GM12892 (cell line): ENCODE measurements at regions not wholly inside any gene's neighbourhood (a gene's known extent, or its start where the extent isn't known, plus 50 kb on each side); places are given as distances from the start of the nearest gene placed in this dataset.

Experiments
- DNase-seq: peaks from one replicate; pipeline ENCODE4 v3.0.0; 2011; ENCODE audit not compliant: insufficient read length
- FAIRE-seq: peaks from 2 replicates; lab custom pipeline; 2011; peaks lifted over from hg19 to GRCh38; lab: Jason Lieb, UNC
- POLR2A ChIP-seq: IDR thresholded peaks from 2 replicates; pipeline ENCODE4 v1.6.1; 2011; ENCODE audit warnings: low read depth, low read length, control low read depth
- POLR2AphosphoS5 ChIP-seq: IDR thresholded peaks from 2 replicates; pipeline ENCODE4 v1.6.1; 2011; ENCODE audit warnings: low read depth, low read length, control low read depth
- TAF1 ChIP-seq: IDR thresholded peaks from 2 replicates; pipeline ENCODE4 v1.6.1; 2011; ENCODE audit warnings: low read depth, mild to moderate bottlenecking, control low read depth, low read length, borderline replicate concordance

GRCh38 chr7:109044691-109045090 is 475.0 kb downstream of the DNAJB9 start:
- TF ChIP-seq POLR2AphosphoS5 (no peak), POLR2A (no peak), TAF1 (no peak)
- FAIRE-seq (no peak), DNase-seq (no peak)

GRCh38 chr7:109049366-109049765 is 479.7 kb downstream of the DNAJB9 start:
- FAIRE-seq (no peak), DNase-seq (no peak)
- no peak for TF ChIP-seq POLR2AphosphoS5
- TF ChIP-seq TAF1 = no peak
- no peak for TF ChIP-seq POLR2A

GRCh38 chr7:109059089-109059488 is 489.4 kb downstream of the DNAJB9 start:
- FAIRE-seq (no peak), DNase-seq (no peak)
- TF ChIP-seq POLR2A (no peak), TAF1 (no peak), POLR2AphosphoS5 (no peak)

- FAIRE-seq (no peak), DNase-seq (no peak)
- TF ChIP-seq POLR2AphosphoS5 = no peak
- no peak for TF ChIP-seq POLR2A
- no peak for TF ChIP-seq TAF1
Observed at GRCh38 chr7:109062798-109063197, 493.1 kb downstream of the DNAJB9 start.

- FAIRE-seq = no peak
- TF ChIP-seq POLR2A (no peak), POLR2AphosphoS5 (no peak), TAF1 (no peak)
- DNase-seq = no peak
Observed at GRCh38 chr7:109073543-109073942, 503.9 kb downstream of the DNAJB9 start.

GRCh38 chr7:109076396-109076972 is 506.8 kb downstream of the DNAJB9 start:
- TF ChIP-seq TAF1 (no peak), POLR2AphosphoS5 (no peak), POLR2A (no peak)
- FAIRE-seq (no peak), DNase-seq (no peak)

GRCh38 chr7:109091042-109091441 is 521.4 kb downstream of the DNAJB9 start:
- DNase-seq (no peak), FAIRE-seq (no peak)

GRCh38 chr7:109092268-109092667 is 522.6 kb downstream of the DNAJB9 start:
- FAIRE-seq = no peak

More at GRCh38 chr7:109091042-109091441, 521.4 kb downstream of the DNAJB9 start:
- TF ChIP-seq POLR2AphosphoS5 = no peak
- TF ChIP-seq TAF1 = no peak
- no peak for TF ChIP-seq POLR2A

GRCh38 chr7:109101332-109101731 is 531.7 kb downstream of the DNAJB9 start:
- FAIRE-seq (no peak), DNase-seq (no peak)
- TF ChIP-seq POLR2AphosphoS5 (no peak), TAF1 (no peak), POLR2A (no peak)

More at GRCh38 chr7:109092268-109092667, 522.6 kb downstream of the DNAJB9 start:
- no peak for TF ChIP-seq POLR2AphosphoS5
- TF ChIP-seq POLR2A = no peak
- no peak for TF ChIP-seq TAF1
- DNase-seq = no peak

- TF ChIP-seq POLR2A (no peak), POLR2AphosphoS5 (no peak), TAF1 (no peak)
- no peak for DNase-seq
- FAIRE-seq = no peak
Observed at GRCh38 chr7:109109558-109109957, 539.9 kb downstream of the DNAJB9 start.

GRCh38 chr7:109111086-109111485 is 541.4 kb downstream of the DNAJB9 start:
- no peak for FAIRE-seq
- TF ChIP-seq TAF1 = no peak
- TF ChIP-seq POLR2A = no peak
- TF ChIP-seq POLR2AphosphoS5 = no peak
- no peak for DNase-seq

GRCh38 chr7:109121599-109122300 is 552.1 kb downstream of the DNAJB9 start:
- FAIRE-seq = no peak
- DNase-seq = no peak
- no peak for TF ChIP-seq TAF1
- no peak for TF ChIP-seq POLR2A
- no peak for TF ChIP-seq POLR2AphosphoS5
